Nephron progenitor cell (in vitro differentiated cells): ENCODE measurements at regions not wholly inside any gene's neighbourhood (a gene's known extent, or its start where the extent isn't known, plus 50 kb on each side); places are given as distances from the start of the nearest gene placed in this dataset.

ENCODE experiments used
- DNase-seq: peaks from one replicate; pipeline ENCODE4 v3.0.0; 2021
- H3K27ac Mint-ChIP-seq: 2 replicates; pipeline ENCODE4 v1.8.0; 2021; ENCODE audit warnings: mild to moderate bottlenecking, moderate library complexity, mixed read lengths
- H3K27me3 Mint-ChIP-seq: 2 replicates; pipeline ENCODE4 v1.8.0; 2021; ENCODE audit warnings: mild to moderate bottlenecking, low read depth, mixed read lengths; ENCODE audit not compliant: poor library complexity
- H3K36me3 Mint-ChIP-seq: 2 replicates; pipeline ENCODE4 v1.8.0; 2021; ENCODE audit warnings: low read depth, mixed read lengths
- H3K4me1 Mint-ChIP-seq: 2 replicates; pipeline ENCODE4 v1.8.0; 2021; ENCODE audit warnings: mixed read lengths
- H3K4me3 Mint-ChIP-seq: 2 replicates; pipeline ENCODE4 v1.8.0; 2021; ENCODE audit warnings: mild to moderate bottlenecking, moderate library complexity, mixed read lengths
- H3K9me3 Mint-ChIP-seq: 2 replicates; pipeline ENCODE4 v1.8.0; 2021; ENCODE audit warnings: mild to moderate bottlenecking, moderate library complexity, mixed read lengths
- CTCF ChIP-seq: fragments of 200-600 bp; sonication (generic); IDR thresholded peaks from 2 replicates; pipeline ENCODE4 v1.5.0; 2021; ENCODE audit warnings: antibody characterized with exemption

- TF ChIP-seq CTCF = no peak
- Mint-ChIP-seq H3K27me3 (peaks cover 4% of the 10 kb centered on the region), H3K4me1 (peaks cover 42% of the 10 kb centered on the region), H3K4me3 (no peak overlapping the region), H3K36me3 (peaks cover 10% of the 10 kb centered on the region), H3K9me3 (peaks cover 20% of the 10 kb centered on the region), H3K27ac (no peak overlapping the region)
- DNase-seq = no peak
Measured at GRCh38 chr6:8274226-8274625, 161.1 kb downstream of the SLC35B3 start.

GRCh38 chr6:8269872-8270454 is 165.4 kb downstream of the SLC35B3 start:
- H3K4me3 Mint-ChIP-seq = peak overlapping the region; percentile 42
- peak overlapping the region; percentile 83 for H3K27ac Mint-ChIP-seq

GRCh38 chr6:8269094-8269493 is 166.3 kb downstream of the SLC35B3 start:
- no peak for TF ChIP-seq CTCF
- peaks cover 32% of the 10 kb centered on the region for H3K4me1 Mint-ChIP-seq
- H3K9me3 Mint-ChIP-seq = peaks cover 33% of the 10 kb centered on the region
- DNase-seq = no peak
- H3K36me3 Mint-ChIP-seq = peaks cover 19% of the 10 kb centered on the region
- no peak overlapping the region for H3K4me3 Mint-ChIP-seq
- H3K27ac Mint-ChIP-seq = peak overlapping the region; percentile 52
- peaks cover 3% of the 10 kb centered on the region for H3K27me3 Mint-ChIP-seq

More at GRCh38 chr6:8269872-8270454, 165.4 kb downstream of the SLC35B3 start:
- DNase-seq = no peak
- no peak for TF ChIP-seq CTCF
- H3K27me3 Mint-ChIP-seq = peaks cover 3% of the 10 kb centered on the region
- peaks cover 19% of the 10 kb centered on the region for H3K36me3 Mint-ChIP-seq
- peaks cover 33% of the 10 kb centered on the region for H3K9me3 Mint-ChIP-seq
- peaks cover 32% of the 10 kb centered on the region for H3K4me1 Mint-ChIP-seq

- TF ChIP-seq CTCF = no peak
- H3K27me3 Mint-ChIP-seq = peaks cover 3% of the 10 kb centered on the region
- no peak for DNase-seq
- H3K36me3 Mint-ChIP-seq = peaks cover 19% of the 10 kb centered on the region
- H3K27ac Mint-ChIP-seq = no peak overlapping the region
- H3K4me1 Mint-ChIP-seq = peaks cover 31% of the 10 kb centered on the region
- H3K9me3 Mint-ChIP-seq = peaks cover 33% of the 10 kb centered on the region
- H3K4me3 Mint-ChIP-seq = no peak overlapping the region
Measured at GRCh38 chr6:8268606-8269005, 166.3 kb upstream of the EEF1E1 start.

- Mint-ChIP-seq H3K4me1 (peaks cover 26% of the 10 kb centered on the region), H3K9me3 (peaks cover 33% of the 10 kb centered on the region), H3K27me3 (peaks cover 3% of the 10 kb centered on the region), H3K4me3 (no peak overlapping the region), H3K27ac (no peak overlapping the region), H3K36me3 (peaks cover 19% of the 10 kb centered on the region)
- TF ChIP-seq CTCF = no peak
- DNase-seq = no peak
Measured at GRCh38 chr6:8268156-8268555, 165.8 kb upstream of the EEF1E1 start.

GRCh38 chr6:8260610-8261009 is 158.3 kb upstream of the EEF1E1 start:
- no peaks in the 10 kb centered on the region for H3K4me1 Mint-ChIP-seq
- peaks cover 1% of the 10 kb centered on the region for H3K27me3 Mint-ChIP-seq
- no peak overlapping the region for H3K4me3 Mint-ChIP-seq
- no peaks in the 10 kb centered on the region for H3K36me3 Mint-ChIP-seq
- DNase-seq = no peak
- H3K9me3 Mint-ChIP-seq = peaks cover 2% of the 10 kb centered on the region
- TF ChIP-seq CTCF = no peak
- H3K27ac Mint-ChIP-seq = no peak overlapping the region
